Caco-2 (cell line): ENCODE measurements at regions not wholly inside any gene's neighbourhood (a gene's known extent, or its start where the extent isn't known, plus 50 kb on each side); places are given as distances from the start of the nearest gene placed in this dataset.

Experiments
- BruUV-seq: library from RNA; stranded (reverse); fragments of 400-500 nt; replicated peaks from 2 replicates; lab custom pipeline; 2021; lab: Mats Ljungman, UMichigan
- CTCF ChIA-PET: fragments of 300-600 bp; sonication (Branson Sonifier 250); formaldehyde crosslinking; loops from one replicate; lab custom pipeline; 2022; ENCODE audit warnings: antibody characterized with exemption; lab: Charles Lee
- POLR2A ChIA-PET: fragments of 300-600 bp; sonication (Branson Sonifier 250); formaldehyde crosslinking; loops from one replicate; lab custom pipeline; 2022; ENCODE audit warnings: antibody characterized with exemption; lab: Charles Lee
- DNase-seq, 2 experiments: peaks; one replicate each; pipeline versions ENCODE4 v3.0.0 to v3.0.0-alpha.2; 2020 to 2022
- H3K27me3 ChIP-seq: replicated peaks from 2 replicates; pipeline ENCODE4 v1.6.0; 2011; ENCODE audit warnings: low read length; ENCODE audit not compliant: control insufficient read depth, insufficient read depth
- H3K36me3 ChIP-seq: 2 replicates; pipeline ENCODE4 v1.5.1; 2011; ENCODE audit warnings: low read length; ENCODE audit not compliant: control insufficient read depth, insufficient read depth
- H3K4me1 ChIP-seq: fragments of 250-450 bp; sonication (Bioruptor Pico); 2 replicates; pipeline ENCODE4 v1.5.1; 2020; ENCODE audit warnings: mild to moderate bottlenecking
- H3K4me3 ChIP-seq: 2 replicates; pipeline ENCODE4 v1.5.1; 2011; ENCODE audit warnings: low read depth, mild to moderate bottlenecking, control low read depth, low read length
- H3K9me3 ChIP-seq: fragments of 250-450 bp; sonication (Bioruptor Pico); 2 replicates; pipeline ENCODE4 v1.5.1; 2020; ENCODE audit warnings: mild to moderate bottlenecking, moderate library complexity
- H3K27ac Mint-ChIP-seq: one replicate; pipeline ENCODE4 v1.8.0; 2022; ENCODE audit warnings: mixed read lengths; ENCODE audit not compliant: unreplicated experiment
- H3K27me3 Mint-ChIP-seq: one replicate; pipeline ENCODE4 v1.8.0; 2022; ENCODE audit warnings: mixed read lengths; ENCODE audit not compliant: insufficient read depth, unreplicated experiment
- H3K36me3 Mint-ChIP-seq: one replicate; pipeline ENCODE4 v1.8.0; 2022; ENCODE audit warnings: mild to moderate bottlenecking, mixed read lengths; ENCODE audit not compliant: insufficient read depth, unreplicated experiment
- H3K4me1 Mint-ChIP-seq: one replicate; pipeline ENCODE4 v1.8.0; 2022; ENCODE audit warnings: low read depth, mixed read lengths; ENCODE audit not compliant: unreplicated experiment
- H3K4me3 Mint-ChIP-seq: one replicate; pipeline ENCODE4 v1.8.0; 2022; ENCODE audit warnings: mild to moderate bottlenecking, moderate library complexity, mixed read lengths; ENCODE audit not compliant: unreplicated experiment
- H3K9me3 Mint-ChIP-seq: one replicate; pipeline ENCODE4 v1.8.0; 2022; ENCODE audit warnings: mixed read lengths; ENCODE audit not compliant: unreplicated experiment
- intact Hi-C: fragments of 100-400 bp; cut with micrococcal nuclease; formaldehyde crosslinking; loops from one replicate; pipeline ENCODE4 v1.10.0; 2022; ENCODE audit not compliant: unreplicated experiment
- TF ChIP-seq, protein P1 (sequence below), 2 experiments: fragments of 200-600 bp in 1 of 2; IDR thresholded peaks; 1 replicate in 1 of 2; 2 replicates in 1 of 2; pipeline versions ENCODE4 v1.5.1 to v1.8.0; 2011 to 2022; ENCODE audit warnings: antibody characterized with exemption in 1 of 2, control low read depth in 1 of 2, inconsistent platforms in 1 of 2, low read depth in 1 of 2, low read length in 1 of 2, mild to moderate bottlenecking in 1 of 2, moderate library complexity in 1 of 2; ENCODE audit not compliant: insufficient read depth in 1 of 2, severe bottlenecking in 1 of 2, unreplicated experiment in 1 of 2

GRCh38 chrX:131853440-131853839 lies 169.7 kb upstream of the STK26 start:
- no TSS peak for BruUV-seq
- POLR2A ChIA-PET = no interaction called here
- no peaks in the 10 kb centered on the region for H3K27me3 ChIP-seq

DNA sequence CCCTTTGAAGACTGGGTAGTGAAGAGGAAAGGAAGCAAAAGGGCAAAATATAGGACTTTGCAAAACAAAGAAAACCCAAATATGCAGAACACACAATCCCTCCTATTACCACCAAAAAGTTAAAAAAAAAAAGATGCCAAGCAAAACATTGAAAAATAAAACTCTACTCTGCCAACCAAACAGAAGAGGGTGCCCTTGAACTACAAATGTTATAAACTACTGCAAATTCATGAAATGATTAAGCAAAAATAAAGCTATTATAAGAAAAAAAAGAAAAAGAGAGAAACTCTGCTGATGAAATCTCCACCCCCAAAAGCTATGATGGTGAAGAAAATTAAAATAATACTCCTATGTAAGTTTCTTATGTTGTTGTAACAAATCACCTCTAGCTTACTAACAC lies 168.5 kb upstream of the STK26 start:
- H3K27me3 Mint-ChIP-seq = no peaks in the 10 kb centered on the region
- H3K36me3 Mint-ChIP-seq = no peaks in the 10 kb centered on the region

More at GRCh38 chrX:131853440-131853839, 169.7 kb upstream of the STK26 start:
- no peaks in the 10 kb centered on the region for H3K36me3 ChIP-seq
- Mint-ChIP-seq H3K27me3 (no peaks in the 10 kb centered on the region), H3K9me3 (no peaks in the 10 kb centered on the region), H3K4me3 (no peak overlapping the region), H3K27ac (no peak overlapping the region), H3K4me1 (no peaks in the 10 kb centered on the region), H3K36me3 (no peaks in the 10 kb centered on the region)
- intact Hi-C loops = no loop called here
- no peak overlapping the region for H3K4me3 ChIP-seq
- DNase-seq = no peak
- TF ChIP-seq, protein P1, sequence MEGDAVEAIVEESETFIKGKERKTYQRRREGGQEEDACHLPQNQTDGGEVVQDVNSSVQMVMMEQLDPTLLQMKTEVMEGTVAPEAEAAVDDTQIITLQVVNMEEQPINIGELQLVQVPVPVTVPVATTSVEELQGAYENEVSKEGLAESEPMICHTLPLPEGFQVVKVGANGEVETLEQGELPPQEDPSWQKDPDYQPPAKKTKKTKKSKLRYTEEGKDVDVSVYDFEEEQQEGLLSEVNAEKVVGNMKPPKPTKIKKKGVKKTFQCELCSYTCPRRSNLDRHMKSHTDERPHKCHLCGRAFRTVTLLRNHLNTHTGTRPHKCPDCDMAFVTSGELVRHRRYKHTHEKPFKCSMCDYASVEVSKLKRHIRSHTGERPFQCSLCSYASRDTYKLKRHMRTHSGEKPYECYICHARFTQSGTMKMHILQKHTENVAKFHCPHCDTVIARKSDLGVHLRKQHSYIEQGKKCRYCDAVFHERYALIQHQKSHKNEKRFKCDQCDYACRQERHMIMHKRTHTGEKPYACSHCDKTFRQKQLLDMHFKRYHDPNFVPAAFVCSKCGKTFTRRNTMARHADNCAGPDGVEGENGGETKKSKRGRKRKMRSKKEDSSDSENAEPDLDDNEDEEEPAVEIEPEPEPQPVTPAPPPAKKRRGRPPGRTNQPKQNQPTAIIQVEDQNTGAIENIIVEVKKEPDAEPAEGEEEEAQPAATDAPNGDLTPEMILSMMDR (IDR thresholded peaks at IDR 0.05; ENCODE audit: insufficient read depth in 1 of 2, low read depth in 1 of 2, low read length in 1 of 2, severe bottlenecking in 1 of 2, unreplicated experiment in 1 of 2) = no peak
- H3K4me1 ChIP-seq = no peaks in the 10 kb centered on the region
- H3K9me3 ChIP-seq = no peaks in the 10 kb centered on the region
- CTCF ChIA-PET = no interaction called here

DNA sequence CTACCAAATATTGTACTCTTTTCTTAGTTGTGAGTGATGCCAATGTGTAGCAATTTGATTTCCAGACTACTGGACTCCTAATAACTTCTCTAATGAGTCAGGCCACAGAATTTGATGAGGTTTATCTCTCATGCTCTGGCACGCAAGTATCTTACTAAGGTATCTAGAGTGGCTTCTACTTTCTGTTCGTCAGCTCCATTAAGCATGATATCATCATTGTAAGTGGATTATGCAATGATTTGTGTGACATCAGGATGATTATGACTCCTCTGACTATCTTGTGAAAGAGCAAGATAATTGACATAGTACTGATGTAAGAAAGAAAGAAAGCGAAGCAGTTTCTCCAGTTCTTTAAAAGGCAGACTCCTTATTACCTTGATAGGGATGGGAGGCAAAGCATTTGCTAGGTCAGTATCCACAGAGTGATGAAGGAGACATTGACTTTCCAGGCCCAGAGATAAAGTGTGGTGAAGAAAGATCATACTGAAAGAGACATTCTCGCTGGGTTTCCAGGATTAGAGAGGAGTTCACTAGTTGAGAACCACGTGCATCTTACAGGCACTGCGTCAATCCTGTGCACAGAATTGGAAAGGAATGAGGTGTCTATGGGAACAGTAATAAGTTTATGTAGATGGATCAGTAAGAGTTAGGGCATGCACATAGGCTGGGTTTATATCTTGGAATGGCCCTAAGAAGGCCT lies 161.9 kb upstream of the STK26 start:
- no peak overlapping the region for H3K4me3 Mint-ChIP-seq
- DNase-seq = no peak
- BruUV-seq = no TSS peak
- no peaks in the 10 kb centered on the region for H3K36me3 Mint-ChIP-seq
- H3K36me3 ChIP-seq = no peaks in the 10 kb centered on the region
- H3K27me3 Mint-ChIP-seq = peaks cover 3% of the 10 kb centered on the region
- intact Hi-C loops = no loop called here
- no peaks in the 10 kb centered on the region for H3K9me3 Mint-ChIP-seq
- ChIA-PET POLR2A (no interaction called here), CTCF (no interaction called here)
- no peak overlapping the region for H3K4me3 ChIP-seq
- H3K4me1 Mint-ChIP-seq = no peaks in the 10 kb centered on the region
- no peaks in the 10 kb centered on the region for H3K4me1 ChIP-seq
- TF ChIP-seq, protein P1 (IDR thresholded peaks at IDR 0.05; ENCODE audit: insufficient read depth in 1 of 2, low read depth in 1 of 2, low read length in 1 of 2, severe bottlenecking in 1 of 2, unreplicated experiment in 1 of 2) = no peak
- no peak overlapping the region for H3K27ac Mint-ChIP-seq
- H3K27me3 ChIP-seq = no peaks in the 10 kb centered on the region
- no peaks in the 10 kb centered on the region for H3K9me3 ChIP-seq

More for the DNA sequence above, 168.5 kb upstream of the STK26 start:
- H3K36me3 ChIP-seq = no peaks in the 10 kb centered on the region
- Mint-ChIP-seq H3K27ac (no peak overlapping the region), H3K4me3 (no peak overlapping the region), H3K4me1 (no peaks in the 10 kb centered on the region), H3K9me3 (no peaks in the 10 kb centered on the region)
- BruUV-seq = no TSS peak
- no peaks in the 10 kb centered on the region for H3K9me3 ChIP-seq
- intact Hi-C loops = no loop called here
- DNase-seq = no peak
- H3K27me3 ChIP-seq = no peaks in the 10 kb centered on the region
- H3K4me1 ChIP-seq = no peaks in the 10 kb centered on the region
- CTCF ChIA-PET = interaction anchor here (1.0 kb wide), 2 partner anchors 131 to 238 kb away, joined by 3 to 6 read pairs; no protein-coding TSS in a partner anchor
- TF ChIP-seq, protein P1 (IDR thresholded peaks at IDR 0.05; ENCODE audit: insufficient read depth in 1 of 2, low read depth in 1 of 2, low read length in 1 of 2, severe bottlenecking in 1 of 2, unreplicated experiment in 1 of 2) = no peak
- POLR2A ChIA-PET = no interaction called here
- H3K4me3 ChIP-seq = no peak overlapping the region
